ENCODE measurements at regions not wholly inside any gene's neighbourhood (a gene's known extent, or its start where the extent isn't known, plus 50 kb on each side); places are given as distances from the start of the nearest gene placed in this dataset.
"Not testable (repeated sequence)": the region's sequence is repeated elsewhere in the genome, so short reads cannot be mapped to it uniquely, and the experiment has no call there.

- no peak for DNase-seq
Measured at GRCh38 chr18:41113885-41114482, 841.0 kb upstream of the PIK3C3 start.

- no peak for DNase-seq
Measured at GRCh38 chr18:41099451-41099850, 855.6 kb upstream of the PIK3C3 start.

GRCh38 chr18:41096504-41096903 is 858.5 kb upstream of the PIK3C3 start:
- DNase-seq: peak; percentile 16

GRCh38 chr18:41077076-41077475 is 878.0 kb upstream of the PIK3C3 start:
- DNase-seq: no peak

- no peak for DNase-seq
Measured at GRCh38 chr18:41075212-41075611, 879.8 kb upstream of the PIK3C3 start.

- no peak for DNase-seq
Measured at GRCh38 chr18:41073372-41073954, 881.6 kb upstream of the PIK3C3 start.

GRCh38 chr18:41072946-41073345 is 882.1 kb upstream of the PIK3C3 start:
- DNase-seq: no peak

GRCh38 chr18:41071826-41072225 is 883.2 kb upstream of the PIK3C3 start:
- no peak for DNase-seq

- no peak for DNase-seq
Measured at GRCh38 chr18:41069167-41069566, 885.9 kb upstream of the PIK3C3 start.

- DNase-seq: no peak
Measured at GRCh38 chr18:41064916-41065315, 890.1 kb upstream of the PIK3C3 start.

GRCh38 chr18:41060967-41061366 is 894.1 kb upstream of the PIK3C3 start:
- no peak for DNase-seq

GRCh38 chr18:41059126-41059415 is 896.0 kb upstream of the PIK3C3 start:
- DNase-seq: no peak

- DNase-seq: no peak
Measured at GRCh38 chr18:41058351-41059125, 896.5 kb upstream of the PIK3C3 start.

GRCh38 chr18:41052625-41053024 is 902.4 kb upstream of the PIK3C3 start:
- DNase-seq: no peak

GRCh38 chr18:41046250-41046649 is 908.8 kb upstream of the PIK3C3 start:
- DNase-seq: not testable (repeated sequence)

- DNase-seq: no peak
Measured at GRCh38 chr18:41043876-41044275, 911.2 kb upstream of the PIK3C3 start.

GRCh38 chr18:41042866-41043265 is 912.2 kb upstream of the PIK3C3 start:
- no peak for DNase-seq

- DNase-seq: no peak
Measured at GRCh38 chr18:41038071-41038470, 917.0 kb upstream of the PIK3C3 start.

GRCh38 chr18:41036346-41036745 is 918.7 kb upstream of the PIK3C3 start:
- DNase-seq: no peak

- no peak for DNase-seq
Measured at GRCh38 chr18:41034413-41034812, 920.6 kb upstream of the PIK3C3 start.

GRCh38 chr18:41025666-41026065 is 929.4 kb upstream of the PIK3C3 start:
- DNase-seq: no peak

- DNase-seq: no peak
Measured at GRCh38 chr18:41024792-41025191, 930.2 kb upstream of the PIK3C3 start.

- no peak for DNase-seq
Measured at GRCh38 chr18:41022484-41022883, 932.5 kb upstream of the PIK3C3 start.

- no peak for DNase-seq
Measured at GRCh38 chr18:41021089-41021488, 933.9 kb upstream of the PIK3C3 start.

- DNase-seq: no peak
Measured at GRCh38 chr18:41012194-41012593, 942.8 kb upstream of the PIK3C3 start.
